Astrocyte (in vitro differentiated cells and primary cell): ENCODE measurements at regions not wholly inside any gene's neighbourhood (a gene's known extent, or its start where the extent isn't known, plus 50 kb on each side); places are given as distances from the start of the nearest gene placed in this dataset.

Source experiments
- DNase-seq: peaks from one replicate; pipeline ENCODE4 v3.0.0-alpha.2; 2010; ENCODE audit warnings: low read depth
- FAIRE-seq: peaks from 2 replicates; lab custom pipeline; 2011; peaks lifted over from hg19 to GRCh38; lab: Jason Lieb, UNC
- H2AFZ ChIP-seq: 2 replicates; pipeline ENCODE4 v1.6.0; 2012; ENCODE audit warnings: low read depth, low read length, inconsistent platforms
- H3K27ac ChIP-seq: 2 replicates; pipeline ENCODE4 v1.5.1; 2011; ENCODE audit warnings: low read depth, low read length, inconsistent platforms
- H3K27me3 ChIP-seq: 2 replicates; pipeline ENCODE4 v1.6.0; 2011; ENCODE audit warnings: low read length, inconsistent platforms; ENCODE audit not compliant: insufficient read depth
- H3K36me3 ChIP-seq: 2 replicates; pipeline ENCODE4 v1.5.1; 2011; ENCODE audit warnings: low read length, inconsistent platforms; ENCODE audit not compliant: insufficient read depth
- H3K4me1 ChIP-seq: 2 replicates; pipeline ENCODE4 v1.5.1; 2011; ENCODE audit warnings: low read length, inconsistent platforms; ENCODE audit not compliant: insufficient read depth
- H3K4me2 ChIP-seq: 2 replicates; pipeline ENCODE4 v1.6.0; 2012; ENCODE audit warnings: low read length, inconsistent platforms
- H3K4me3 ChIP-seq: 2 replicates; pipeline ENCODE4 v1.5.1; 2011; ENCODE audit warnings: low read depth, mild to moderate bottlenecking, low read length, inconsistent platforms; ENCODE audit not compliant: insufficient read depth
- H3K79me2 ChIP-seq: 2 replicates; pipeline ENCODE4 v1.6.0; 2012; ENCODE audit warnings: mild to moderate bottlenecking, low read length, inconsistent platforms; ENCODE audit not compliant: insufficient read depth
- H3K9ac ChIP-seq: 2 replicates; pipeline ENCODE4 v1.6.0; 2012; ENCODE audit warnings: mild to moderate bottlenecking, low read length, inconsistent platforms
- H3K9me3 ChIP-seq: 2 replicates; pipeline ENCODE4 v1.5.1; 2012; ENCODE audit warnings: low read depth, mild to moderate bottlenecking, low read length, inconsistent platforms; ENCODE audit not compliant: insufficient read depth
- H4K20me1 ChIP-seq: 2 replicates; pipeline ENCODE4 v1.6.0; 2012; ENCODE audit warnings: low read length, inconsistent platforms; ENCODE audit not compliant: insufficient read depth
- H3K27ac Mint-ChIP-seq: one replicate; pipeline ENCODE4 v1.8.0; 2021; ENCODE audit warnings: mild to moderate bottlenecking, mixed read lengths; ENCODE audit not compliant: unreplicated experiment
- H3K27me3 Mint-ChIP-seq: one replicate; pipeline ENCODE4 v1.8.0; 2021; ENCODE audit warnings: low read depth, mixed read lengths; ENCODE audit not compliant: unreplicated experiment
- H3K36me3 Mint-ChIP-seq: one replicate; pipeline ENCODE4 v1.8.0; 2021; ENCODE audit warnings: low read depth, mixed read lengths; ENCODE audit not compliant: unreplicated experiment
- H3K4me1 Mint-ChIP-seq: one replicate; pipeline ENCODE4 v1.8.0; 2021; ENCODE audit warnings: low read depth, mixed read lengths; ENCODE audit not compliant: unreplicated experiment
- H3K4me3 Mint-ChIP-seq: one replicate; pipeline ENCODE4 v1.8.0; 2021; ENCODE audit warnings: mild to moderate bottlenecking, moderate library complexity, mixed read lengths; ENCODE audit not compliant: unreplicated experiment
- H3K9me3 Mint-ChIP-seq: one replicate; pipeline ENCODE4 v1.8.0; 2021; ENCODE audit warnings: mild to moderate bottlenecking, mixed read lengths; ENCODE audit not compliant: unreplicated experiment
- EZH2 ChIP-seq: IDR thresholded peaks from 2 replicates; pipeline ENCODE4 v1.6.1; 2012; ENCODE audit warnings: mild to moderate bottlenecking, low read length, inconsistent platforms; ENCODE audit not compliant: insufficient read depth
- TF ChIP-seq, protein P1 (sequence below): IDR thresholded peaks from 2 replicates; pipeline ENCODE4 v1.5.1; 2011; ENCODE audit warnings: low read depth, mild to moderate bottlenecking, inconsistent platforms, low read length, moderate library complexity; ENCODE audit not compliant: insufficient read depth

GRCh38 chr16:26189536-26189935 is 497.8 kb downstream of the HS3ST4 start:
- no peaks in the 10 kb centered on the region for H3K27me3 Mint-ChIP-seq
- H3K4me1 ChIP-seq: no peaks in the 10 kb centered on the region
- H2AFZ ChIP-seq: no peak overlapping the region
- H3K4me2 ChIP-seq: no peak overlapping the region
- H3K36me3 Mint-ChIP-seq: no peaks in the 10 kb centered on the region
- H3K4me3 ChIP-seq: no peak overlapping the region
- no peaks in the 10 kb centered on the region for H4K20me1 ChIP-seq
- H3K27me3 ChIP-seq: no peaks in the 10 kb centered on the region
- H3K9ac ChIP-seq: no peak overlapping the region
- DNase-seq (no peak), FAIRE-seq (no peak)
- H3K36me3 ChIP-seq: no peaks in the 10 kb centered on the region
- no peaks in the 10 kb centered on the region for H3K4me1 Mint-ChIP-seq
- TF ChIP-seq, protein P1, sequence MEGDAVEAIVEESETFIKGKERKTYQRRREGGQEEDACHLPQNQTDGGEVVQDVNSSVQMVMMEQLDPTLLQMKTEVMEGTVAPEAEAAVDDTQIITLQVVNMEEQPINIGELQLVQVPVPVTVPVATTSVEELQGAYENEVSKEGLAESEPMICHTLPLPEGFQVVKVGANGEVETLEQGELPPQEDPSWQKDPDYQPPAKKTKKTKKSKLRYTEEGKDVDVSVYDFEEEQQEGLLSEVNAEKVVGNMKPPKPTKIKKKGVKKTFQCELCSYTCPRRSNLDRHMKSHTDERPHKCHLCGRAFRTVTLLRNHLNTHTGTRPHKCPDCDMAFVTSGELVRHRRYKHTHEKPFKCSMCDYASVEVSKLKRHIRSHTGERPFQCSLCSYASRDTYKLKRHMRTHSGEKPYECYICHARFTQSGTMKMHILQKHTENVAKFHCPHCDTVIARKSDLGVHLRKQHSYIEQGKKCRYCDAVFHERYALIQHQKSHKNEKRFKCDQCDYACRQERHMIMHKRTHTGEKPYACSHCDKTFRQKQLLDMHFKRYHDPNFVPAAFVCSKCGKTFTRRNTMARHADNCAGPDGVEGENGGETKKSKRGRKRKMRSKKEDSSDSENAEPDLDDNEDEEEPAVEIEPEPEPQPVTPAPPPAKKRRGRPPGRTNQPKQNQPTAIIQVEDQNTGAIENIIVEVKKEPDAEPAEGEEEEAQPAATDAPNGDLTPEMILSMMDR: no peak
- no peak for TF ChIP-seq EZH2
- no peak overlapping the region for H3K27ac Mint-ChIP-seq
- H3K9me3 Mint-ChIP-seq: peaks cover 1% of the 10 kb centered on the region
- H3K4me3 Mint-ChIP-seq: no peak overlapping the region
- peaks cover 13% of the 10 kb centered on the region for H3K9me3 ChIP-seq
- H3K27ac ChIP-seq: no peak overlapping the region
- H3K79me2 ChIP-seq: no peaks in the 10 kb centered on the region

- Histone ChIP-seq H3K4me1 (no peaks in the 10 kb centered on the region), H3K9me3 (peaks cover 7% of the 10 kb centered on the region), H2AFZ (no peak overlapping the region), H3K79me2 (no peaks in the 10 kb centered on the region), H4K20me1 (no peaks in the 10 kb centered on the region), H3K27me3 (no peaks in the 10 kb centered on the region), H3K27ac (no peak overlapping the region), H3K4me2 (no peak overlapping the region), H3K9ac (no peak overlapping the region), H3K36me3 (no peaks in the 10 kb centered on the region), H3K4me3 (no peak overlapping the region)
- TF ChIP-seq EZH2: no peak
- TF ChIP-seq, protein P1: no peak
- no peak overlapping the region for H3K27ac Mint-ChIP-seq
- DNase-seq (no peak), FAIRE-seq (no peak)
- no peaks in the 10 kb centered on the region for H3K27me3 Mint-ChIP-seq
- H3K36me3 Mint-ChIP-seq: no peaks in the 10 kb centered on the region
- H3K4me1 Mint-ChIP-seq: no peaks in the 10 kb centered on the region
- H3K4me3 Mint-ChIP-seq: no peak overlapping the region
- peaks cover 1% of the 10 kb centered on the region for H3K9me3 Mint-ChIP-seq
These were observed 502.8 kb downstream of the HS3ST4 start for GRCh38 chr16:26194526-26194925.

DNA sequence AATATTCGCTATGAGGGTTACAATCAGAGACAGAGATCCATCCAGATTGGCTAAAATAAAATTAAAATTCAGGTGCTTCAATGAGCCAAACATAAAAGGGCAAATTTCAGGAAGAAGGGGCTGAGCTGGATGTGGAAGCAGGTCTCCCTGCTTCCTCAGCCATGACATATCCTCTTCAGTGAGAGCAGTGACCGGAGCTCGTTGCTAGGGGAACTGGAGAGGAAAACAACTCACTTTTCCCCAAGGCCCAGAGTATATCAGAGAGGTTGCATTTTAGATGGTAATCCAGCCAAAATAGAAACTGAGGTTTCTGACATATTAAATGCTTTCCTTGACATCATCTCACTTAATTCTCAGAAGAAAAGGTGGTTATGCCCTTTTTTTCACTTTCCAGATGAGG is 503.5 kb downstream of the HS3ST4 start:
- Histone ChIP-seq H3K4me2 (no peak overlapping the region), H3K4me3 (no peak overlapping the region), H3K36me3 (no peaks in the 10 kb centered on the region), H3K27me3 (no peaks in the 10 kb centered on the region), H3K4me1 (no peaks in the 10 kb centered on the region), H3K27ac (no peak overlapping the region), H2AFZ (no peak overlapping the region), H4K20me1 (no peaks in the 10 kb centered on the region), H3K9me3 (peaks cover 4% of the 10 kb centered on the region), H3K9ac (no peak overlapping the region), H3K79me2 (no peaks in the 10 kb centered on the region)
- no peak for DNase-seq
- no peak for FAIRE-seq
- TF ChIP-seq, protein P1: no peak
- TF ChIP-seq EZH2: no peak
- no peaks in the 10 kb centered on the region for H3K4me1 Mint-ChIP-seq
- no peaks in the 10 kb centered on the region for H3K36me3 Mint-ChIP-seq
- H3K9me3 Mint-ChIP-seq: peaks cover 1% of the 10 kb centered on the region
- H3K27me3 Mint-ChIP-seq: no peaks in the 10 kb centered on the region
- no peak overlapping the region for H3K27ac Mint-ChIP-seq
- no peak overlapping the region for H3K4me3 Mint-ChIP-seq
